ENCODE measurements at regions not wholly inside any gene's neighbourhood (a gene's known extent, or its start where the extent isn't known, plus 50 kb on each side); places are given as distances from the start of the nearest gene placed in this dataset.

- H3K4me3 ChIP-seq (ENCODE audit: low read length): peak overlapping the region; percentile 88
- DNase-seq (ENCODE audit: low read depth, low spot score): no peak
Observed at GRCh38 chr17:81345228-81346089, 49.8 kb upstream of the BAHCC1 start.
